ENCODE measurements at regions not wholly inside any gene's neighbourhood (a gene's known extent, or its start where the extent isn't known, plus 50 kb on each side); places are given as distances from the start of the nearest gene placed in this dataset.

- TF ChIP-seq, protein P1, sequence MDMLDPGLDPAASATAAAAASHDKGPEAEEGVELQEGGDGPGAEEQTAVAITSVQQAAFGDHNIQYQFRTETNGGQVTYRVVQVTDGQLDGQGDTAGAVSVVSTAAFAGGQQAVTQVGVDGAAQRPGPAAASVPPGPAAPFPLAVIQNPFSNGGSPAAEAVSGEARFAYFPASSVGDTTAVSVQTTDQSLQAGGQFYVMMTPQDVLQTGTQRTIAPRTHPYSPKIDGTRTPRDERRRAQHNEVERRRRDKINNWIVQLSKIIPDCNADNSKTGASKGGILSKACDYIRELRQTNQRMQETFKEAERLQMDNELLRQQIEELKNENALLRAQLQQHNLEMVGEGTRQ (IDR thresholded peaks at IDR 0.05; ENCODE audit: low read length): no peak
- no peak for TF ChIP-seq BACH1 (IDR thresholded peaks at IDR 0.05; ENCODE audit: low read length)
Measured at GRCh38 chr5:141787376-141787775, 90.8 kb downstream of the PCDH1 start (continued).

Data from H1 (cell line).